NCI-H460 (cell line): ENCODE measurements at regions not wholly inside any gene's neighbourhood (a gene's known extent, or its start where the extent isn't known, plus 50 kb on each side); places are given as distances from the start of the nearest gene placed in this dataset.

Experiments
- DNase-seq: peaks from one replicate; pipeline ENCODE4 v3.0.0-alpha.2; 2016; ENCODE audit warnings: low read depth; ENCODE audit errors: extremely low read depth

DNA sequence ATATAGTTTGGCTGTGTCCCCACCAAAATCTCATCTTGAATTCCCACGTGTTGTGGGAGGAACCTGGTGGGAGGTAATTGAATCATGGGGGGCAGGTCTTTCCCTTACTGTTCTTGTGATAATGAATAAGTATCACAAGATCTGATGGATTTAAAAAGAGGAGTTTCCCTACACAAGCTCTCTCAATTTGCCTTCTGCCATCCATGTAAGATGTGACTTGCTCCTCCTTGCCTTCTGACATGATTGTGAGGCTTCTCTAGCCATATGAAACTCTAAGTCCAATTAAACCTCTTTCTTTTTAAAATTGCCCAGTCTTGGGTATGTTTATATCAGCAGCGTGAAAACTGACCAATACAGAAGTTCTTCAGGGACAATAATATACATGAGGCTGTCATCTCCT is 425.1 kb downstream of the PABPC4L start:
- DNase-seq = no peak

GRCh38 chr4:133775881-133776280 is 425.7 kb downstream of the PABPC4L start:
- no peak for DNase-seq

DNA sequence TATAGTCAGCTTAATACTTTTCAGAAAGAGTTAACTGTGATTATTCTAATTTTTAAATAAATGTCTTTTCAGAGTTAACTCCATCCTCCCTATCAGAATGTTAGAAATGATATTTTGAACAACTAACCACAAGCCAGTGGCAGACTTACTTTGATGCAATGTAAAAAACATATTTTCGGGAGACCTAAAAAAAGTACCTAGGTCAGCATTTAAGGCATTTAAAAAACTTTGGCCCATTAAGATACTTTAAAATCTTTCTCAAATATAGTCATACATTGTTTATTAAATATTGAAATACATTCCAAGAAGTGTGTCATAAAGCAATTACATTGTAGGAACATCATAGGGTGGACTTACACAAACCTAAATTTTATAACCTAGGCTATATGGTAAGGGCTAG is 426.1 kb downstream of the PABPC4L start:
- no peak for DNase-seq

DNA sequence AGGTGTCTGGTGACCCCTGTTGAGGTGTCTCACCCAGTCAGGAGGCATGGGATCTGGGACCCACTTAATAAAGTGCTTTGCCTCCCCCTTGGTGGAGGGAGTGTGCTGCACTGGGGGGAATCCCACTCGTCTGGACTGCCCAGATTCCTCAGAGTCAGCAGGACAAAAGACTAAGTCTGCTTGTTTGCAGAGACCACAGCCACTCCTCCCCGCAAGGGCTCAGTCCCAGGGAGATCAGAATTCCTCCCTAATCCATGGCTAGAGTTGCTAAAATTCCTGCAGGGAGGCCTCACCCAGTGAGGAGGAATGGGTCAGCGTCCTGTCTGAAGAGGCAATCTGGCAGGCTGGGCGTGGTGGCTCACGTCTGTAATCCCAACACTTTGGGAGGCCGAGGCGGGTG is 442.2 kb downstream of the PABPC4L start:
- DNase-seq = no peak

DNA sequence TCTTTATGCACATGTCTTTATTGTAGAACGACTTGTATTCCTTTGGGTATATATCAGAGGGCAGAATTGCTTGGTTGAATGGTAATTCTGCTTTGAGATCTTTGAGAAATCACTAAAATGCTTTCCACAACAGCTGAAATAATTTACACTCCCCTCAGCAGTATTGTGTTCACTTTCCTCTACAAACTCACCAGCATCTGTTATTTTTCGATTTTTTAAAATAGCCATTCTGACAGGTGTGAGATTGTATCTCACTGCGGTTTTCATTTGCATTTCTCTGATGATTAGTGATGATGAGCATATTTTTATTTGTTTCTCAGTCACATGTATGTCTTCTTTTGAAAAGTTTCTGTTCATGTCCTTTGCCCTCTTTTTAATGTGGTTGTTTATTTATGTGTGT is 459.8 kb downstream of the PABPC4L start:
- DNase-seq = no peak

DNA sequence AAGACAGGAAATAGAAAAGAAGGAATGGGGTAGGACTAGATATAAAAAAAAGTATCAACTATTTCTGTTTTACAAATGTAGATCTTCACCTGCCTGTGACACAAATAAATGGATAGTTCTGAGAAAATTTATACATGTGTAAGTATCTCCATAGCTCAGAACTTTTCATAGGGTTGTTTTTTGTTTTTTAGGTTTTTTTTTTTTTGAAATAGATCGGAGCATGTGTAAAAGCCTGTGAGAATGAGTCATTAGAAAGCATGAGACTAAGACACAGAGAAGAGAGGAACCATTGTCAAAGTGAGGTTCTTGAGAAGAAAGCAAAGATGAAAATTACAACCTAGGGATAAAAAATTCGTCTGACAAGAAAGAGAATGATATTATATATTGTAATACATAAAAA is 481.6 kb downstream of the PABPC4L start:
- DNase-seq = no peak

DNA sequence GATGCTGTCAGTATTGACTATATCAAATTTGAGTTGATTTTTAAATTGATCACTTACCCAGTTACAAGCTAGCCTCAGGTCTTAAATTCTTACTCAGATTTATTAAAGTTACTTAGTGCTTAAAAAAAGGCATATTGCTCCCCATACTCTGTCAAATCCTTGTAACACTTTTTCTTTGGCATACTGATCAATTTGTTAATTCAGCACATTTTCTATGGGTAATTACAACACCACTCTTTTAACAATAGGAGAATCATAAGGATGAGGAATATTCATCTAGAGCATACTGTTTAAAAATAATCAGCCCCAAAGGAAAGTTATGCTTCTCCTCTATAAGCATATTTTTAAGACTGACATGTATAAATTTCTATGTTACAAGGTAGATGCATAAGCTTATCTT is 482.5 kb downstream of the PABPC4L start:
- no peak for DNase-seq

- DNase-seq = no peak
These were observed 487.4 kb downstream of the PABPC4L start for GRCh38 chr4:133714211-133714610.

GRCh38 chr4:133713340-133713739 is 488.2 kb downstream of the PABPC4L start:
- DNase-seq = no peak

- no peak for DNase-seq
These were observed 489.8 kb downstream of the PABPC4L start for GRCh38 chr4:133711817-133712216.

- no peak for DNase-seq
These were observed 507.2 kb downstream of the PABPC4L start for GRCh38 chr4:133694416-133694815.

GRCh38 chr4:133683967-133684366 is 517.6 kb downstream of the PABPC4L start:
- no peak for DNase-seq

DNA sequence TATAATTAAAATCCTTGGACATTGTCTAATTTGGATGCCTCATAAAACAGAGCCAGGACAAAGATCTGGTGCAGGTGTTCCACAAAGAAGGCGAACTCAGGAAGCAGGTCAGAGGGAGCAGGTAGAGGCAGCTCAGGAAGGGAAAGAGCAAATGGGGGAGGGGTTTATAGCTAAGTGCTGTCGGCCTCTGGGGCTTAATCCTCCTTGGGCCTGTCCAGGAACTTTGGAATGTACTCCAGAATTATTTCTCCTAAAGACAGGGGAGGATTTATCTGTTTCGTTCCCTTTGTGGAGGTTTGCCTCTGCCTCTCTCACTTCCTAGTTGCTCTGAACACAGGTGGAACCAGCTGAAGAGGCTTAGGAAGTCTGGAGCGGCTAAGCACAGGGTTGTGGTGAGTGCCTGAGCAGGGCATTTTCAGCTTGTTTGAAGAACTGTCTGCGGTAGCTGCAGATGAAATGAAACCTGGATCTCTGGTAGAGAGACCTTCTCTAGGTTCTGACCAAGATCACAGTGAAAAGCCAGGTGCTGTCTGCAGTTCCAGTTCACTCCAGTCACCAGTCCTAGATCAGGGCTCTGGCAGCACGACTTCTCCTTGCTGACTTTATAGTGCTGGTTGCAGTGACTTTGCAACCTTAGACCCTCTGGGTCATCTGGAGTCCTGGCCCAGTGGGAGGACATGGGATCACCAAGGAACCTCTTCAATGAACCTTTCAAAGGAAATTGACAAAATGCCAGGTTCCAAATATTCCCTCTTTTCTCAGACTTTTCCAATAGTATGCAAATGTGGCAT is 519.2 kb downstream of the PCDH10 start:
- DNase-seq = no peak

DNA sequence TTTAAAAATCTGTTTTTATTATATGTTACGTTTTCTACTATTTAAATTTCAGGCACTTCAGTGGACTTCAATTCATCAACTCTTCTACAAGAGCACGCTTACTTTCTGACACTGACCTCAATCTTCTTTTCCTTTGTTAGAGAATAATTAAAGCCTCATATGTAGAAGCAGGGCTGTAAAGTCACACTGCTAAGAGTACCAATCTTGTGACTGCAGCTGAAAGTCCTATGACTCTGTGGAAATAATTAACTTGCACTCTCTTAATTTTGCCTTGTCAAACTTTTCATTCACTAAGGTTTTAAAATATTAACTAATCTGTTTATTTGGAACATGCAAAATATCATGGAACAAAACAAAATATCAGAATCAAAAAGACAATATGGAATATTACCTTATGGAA is 498.1 kb downstream of the PCDH10 start:
- DNase-seq = no peak

DNA sequence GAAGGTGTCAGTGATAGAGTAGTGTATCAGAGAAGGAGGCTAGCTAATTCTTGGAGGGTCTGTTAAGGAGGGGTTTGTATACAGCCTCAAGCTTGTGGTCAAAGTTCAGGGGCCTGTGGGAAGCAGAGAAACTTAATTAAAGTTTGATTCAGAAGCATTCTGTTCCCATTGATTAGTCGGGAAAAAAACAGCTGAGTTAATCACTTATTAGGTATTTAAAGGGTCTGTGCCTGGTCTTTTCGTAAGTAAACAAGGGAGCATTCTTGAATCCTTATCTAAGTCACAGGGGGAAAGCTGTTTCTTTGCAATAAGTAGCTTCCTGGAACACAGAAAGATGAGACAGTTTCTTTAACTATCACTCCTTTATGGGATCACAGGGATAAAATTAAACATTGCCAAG is 492.1 kb downstream of the PCDH10 start:
- no peak for DNase-seq

GRCh38 chr4:133638751-133639150 is 489.7 kb downstream of the PCDH10 start:
- no peak for DNase-seq

GRCh38 chr4:133637161-133637560 is 488.1 kb downstream of the PCDH10 start:
- no peak for DNase-seq

GRCh38 chr4:133624744-133625143 is 475.6 kb downstream of the PCDH10 start:
- no peak for DNase-seq

DNA sequence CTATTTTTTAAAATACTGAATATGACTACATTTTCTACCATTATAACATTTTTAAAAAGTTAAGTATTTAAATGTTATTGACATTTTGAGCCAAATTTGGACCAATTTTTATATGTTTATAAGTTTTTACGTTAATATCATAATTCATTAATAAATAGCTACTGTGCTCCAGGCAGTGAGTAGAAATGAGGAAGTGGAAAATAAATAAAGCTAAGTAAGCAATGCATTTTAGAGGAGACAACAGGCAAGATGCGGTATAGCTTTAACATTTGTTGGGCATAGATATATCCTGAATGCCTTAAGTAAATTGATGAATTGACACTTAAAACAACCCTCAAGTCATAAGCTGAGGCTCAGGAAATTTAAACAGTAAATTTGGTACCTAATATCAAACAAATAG is 474.8 kb downstream of the PCDH10 start:
- DNase-seq = no peak

DNA sequence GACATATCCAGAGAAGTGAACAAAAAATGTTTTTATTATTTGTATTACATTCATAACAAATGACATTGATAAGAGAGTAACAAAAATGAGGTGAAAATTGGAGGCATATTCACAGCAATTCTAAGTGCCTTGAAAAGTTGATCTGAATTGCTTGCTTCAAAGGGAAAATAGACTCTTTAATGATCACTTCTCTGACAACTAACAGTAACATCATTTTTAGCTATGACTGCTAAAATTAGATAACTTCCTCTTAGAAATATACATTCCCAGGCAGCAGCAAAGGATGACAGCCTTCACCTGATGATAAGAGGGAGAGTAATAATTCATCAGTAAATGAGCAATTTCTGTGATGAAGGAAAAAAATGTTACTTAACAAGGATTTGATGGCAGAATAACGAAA is 472.5 kb downstream of the PCDH10 start:
- DNase-seq = no peak

DNA sequence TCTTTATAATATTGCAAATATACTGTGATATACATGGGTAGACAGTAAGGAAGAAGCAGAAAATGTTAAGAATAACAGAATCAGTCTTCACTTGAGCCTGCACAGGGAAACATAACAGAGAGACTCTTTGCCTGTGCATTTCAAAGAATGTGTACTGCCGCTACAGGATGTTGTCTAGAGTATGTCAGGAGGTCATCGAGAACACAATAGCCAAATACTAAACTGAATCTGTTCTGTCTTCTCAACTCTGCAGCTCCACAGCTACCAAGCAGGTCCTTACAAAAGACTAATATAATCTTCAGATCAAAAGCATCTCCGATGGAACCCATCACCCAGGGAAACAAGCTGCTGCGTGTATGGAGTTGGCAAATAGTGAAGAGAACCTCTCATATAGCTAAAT is 471.5 kb downstream of the PCDH10 start:
- no peak for DNase-seq

GRCh38 chr4:133618963-133619362 is 469.9 kb downstream of the PCDH10 start:
- no peak for DNase-seq

- no peak for DNase-seq
These were observed 450.9 kb downstream of the PCDH10 start for GRCh38 chr4:133600008-133600407.
